ENCODE measurements at regions not wholly inside any gene's neighbourhood (a gene's known extent, or its start where the extent isn't known, plus 50 kb on each side); places are given as distances from the start of the nearest gene placed in this dataset.
"Not testable (repeated sequence)": the region's sequence is repeated elsewhere in the genome, so short reads cannot be mapped to it uniquely, and the experiment has no call there.

DNA sequence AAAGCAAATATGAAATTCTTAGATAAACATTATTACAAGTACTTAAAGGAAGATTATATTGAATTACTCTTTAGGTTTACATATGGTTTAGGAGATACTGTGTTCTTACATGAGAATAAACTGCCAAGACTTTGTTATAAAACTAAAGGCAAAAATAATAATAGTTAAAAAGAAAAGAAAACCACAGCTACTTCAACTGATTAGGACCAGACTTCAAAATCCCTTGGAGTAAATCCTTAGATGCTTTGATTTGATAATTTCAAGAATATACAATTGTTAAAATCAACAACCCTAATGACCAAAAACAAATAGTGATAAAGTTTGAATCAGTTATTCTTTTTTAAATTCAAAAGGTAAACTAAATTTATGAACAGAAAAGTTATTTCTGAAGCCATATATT is 389.6 kb upstream of the COX7C start:
- DNase-seq (ENCODE audit: low spot score in 2 of 2), result no peak
- intact Hi-C loops (cut with DNase I; ENCODE audit: low total_unique reads), result no loop called here
- TF ChIP-seq, protein P1, sequence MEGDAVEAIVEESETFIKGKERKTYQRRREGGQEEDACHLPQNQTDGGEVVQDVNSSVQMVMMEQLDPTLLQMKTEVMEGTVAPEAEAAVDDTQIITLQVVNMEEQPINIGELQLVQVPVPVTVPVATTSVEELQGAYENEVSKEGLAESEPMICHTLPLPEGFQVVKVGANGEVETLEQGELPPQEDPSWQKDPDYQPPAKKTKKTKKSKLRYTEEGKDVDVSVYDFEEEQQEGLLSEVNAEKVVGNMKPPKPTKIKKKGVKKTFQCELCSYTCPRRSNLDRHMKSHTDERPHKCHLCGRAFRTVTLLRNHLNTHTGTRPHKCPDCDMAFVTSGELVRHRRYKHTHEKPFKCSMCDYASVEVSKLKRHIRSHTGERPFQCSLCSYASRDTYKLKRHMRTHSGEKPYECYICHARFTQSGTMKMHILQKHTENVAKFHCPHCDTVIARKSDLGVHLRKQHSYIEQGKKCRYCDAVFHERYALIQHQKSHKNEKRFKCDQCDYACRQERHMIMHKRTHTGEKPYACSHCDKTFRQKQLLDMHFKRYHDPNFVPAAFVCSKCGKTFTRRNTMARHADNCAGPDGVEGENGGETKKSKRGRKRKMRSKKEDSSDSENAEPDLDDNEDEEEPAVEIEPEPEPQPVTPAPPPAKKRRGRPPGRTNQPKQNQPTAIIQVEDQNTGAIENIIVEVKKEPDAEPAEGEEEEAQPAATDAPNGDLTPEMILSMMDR (IDR thresholded peaks at IDR 0.05), result no peak
- no peak overlapping the region for H3K4me3 ChIP-seq (ENCODE audit: low read depth, poor library complexity, severe bottlenecking)

DNA sequence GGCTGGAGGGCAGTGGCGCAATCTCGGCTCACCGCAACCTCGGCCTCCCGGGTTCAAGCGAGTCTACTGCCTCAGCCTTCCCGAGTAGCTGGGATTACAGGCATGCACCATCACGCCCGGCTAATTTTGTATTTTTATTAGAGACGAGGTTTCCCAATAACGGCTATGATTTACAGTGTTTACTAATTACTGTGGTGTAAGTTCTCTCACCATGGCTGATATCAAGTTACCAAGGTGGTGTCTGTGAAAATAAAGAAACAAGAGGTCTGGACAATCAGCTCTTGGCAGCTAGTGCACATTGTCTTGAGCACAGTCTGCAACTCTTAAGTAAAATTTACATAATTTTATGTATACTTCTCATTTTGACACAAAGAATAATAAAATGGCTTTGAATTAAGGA is 385.5 kb upstream of the COX7C start:
- no peak overlapping the region for H3K4me3 ChIP-seq (ENCODE audit: low read depth, poor library complexity, severe bottlenecking)
- intact Hi-C loops (cut with DNase I; ENCODE audit: low total_unique reads), result no loop called here
- WGBS, 2 donors, result 82 to 83% methylated on average over 11 of the region's 11 CpGs
- no peak for DNase-seq (ENCODE audit: low spot score in 2 of 2)
- TF ChIP-seq, protein P1 (IDR thresholded peaks at IDR 0.05), result no peak
- TF ChIP-seq POLR2A (IDR thresholded peaks at IDR 0.05), result no peak

DNA sequence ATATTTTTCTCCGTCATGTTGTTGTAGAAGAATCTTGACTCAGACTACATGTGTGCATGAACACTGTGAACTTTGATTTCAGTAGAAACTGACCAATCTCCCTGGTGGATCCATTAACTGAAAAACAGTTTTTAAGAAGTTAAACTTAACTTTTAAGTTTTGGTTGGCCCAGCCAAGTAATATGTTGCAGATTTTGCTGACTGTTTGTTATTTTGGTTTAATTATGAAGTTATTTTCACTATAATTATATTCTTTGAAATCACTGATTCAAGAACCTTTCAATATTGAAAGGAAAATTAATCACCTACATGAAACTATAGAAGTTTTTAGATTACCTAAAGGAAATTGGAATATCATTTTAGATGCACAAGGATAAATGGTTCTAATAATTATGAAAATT is 373.6 kb upstream of the COX7C start:
- intact Hi-C loops (cut with DNase I; ENCODE audit: low total_unique reads), result no loop called here
- H3K4me3 ChIP-seq (ENCODE audit: low read depth, poor library complexity, severe bottlenecking), result no peak overlapping the region
- DNase-seq (ENCODE audit: low spot score in 2 of 2), result no peak
- 0% methylated on average over 1 of the region's 1 CpG for WGBS, 2 donors
- TF ChIP-seq, protein P1 (IDR thresholded peaks at IDR 0.05), result no peak
- no peak for TF ChIP-seq POLR2A (IDR thresholded peaks at IDR 0.05)

DNA sequence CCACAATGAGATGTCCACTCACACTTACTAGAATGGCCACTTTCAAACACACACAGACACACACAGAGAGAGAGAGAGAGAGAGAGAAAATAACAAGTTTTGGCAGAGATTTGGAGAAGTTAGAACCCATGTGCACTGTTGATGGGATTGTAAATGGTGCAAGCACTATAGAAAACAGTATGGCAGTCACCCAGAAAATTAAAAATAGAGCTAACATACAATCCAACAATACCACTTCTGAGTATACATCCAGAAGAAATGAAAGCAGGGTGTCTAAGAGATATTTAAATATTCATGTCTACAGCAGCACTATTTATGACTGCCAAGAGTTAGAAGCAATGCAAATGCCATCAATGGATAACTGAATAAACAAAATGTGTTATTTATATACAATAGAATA is 359.9 kb upstream of the COX7C start:
- intact Hi-C loops (cut with DNase I; ENCODE audit: low total_unique reads), result no loop called here
- H3K4me3 ChIP-seq (ENCODE audit: low read depth, poor library complexity, severe bottlenecking), result no peak overlapping the region
- DNase-seq (ENCODE audit: low spot score in 2 of 2), result no peak
- TF ChIP-seq POLR2A (IDR thresholded peaks at IDR 0.05), result no peak
- TF ChIP-seq, protein P1 (IDR thresholded peaks at IDR 0.05), result no peak

DNA sequence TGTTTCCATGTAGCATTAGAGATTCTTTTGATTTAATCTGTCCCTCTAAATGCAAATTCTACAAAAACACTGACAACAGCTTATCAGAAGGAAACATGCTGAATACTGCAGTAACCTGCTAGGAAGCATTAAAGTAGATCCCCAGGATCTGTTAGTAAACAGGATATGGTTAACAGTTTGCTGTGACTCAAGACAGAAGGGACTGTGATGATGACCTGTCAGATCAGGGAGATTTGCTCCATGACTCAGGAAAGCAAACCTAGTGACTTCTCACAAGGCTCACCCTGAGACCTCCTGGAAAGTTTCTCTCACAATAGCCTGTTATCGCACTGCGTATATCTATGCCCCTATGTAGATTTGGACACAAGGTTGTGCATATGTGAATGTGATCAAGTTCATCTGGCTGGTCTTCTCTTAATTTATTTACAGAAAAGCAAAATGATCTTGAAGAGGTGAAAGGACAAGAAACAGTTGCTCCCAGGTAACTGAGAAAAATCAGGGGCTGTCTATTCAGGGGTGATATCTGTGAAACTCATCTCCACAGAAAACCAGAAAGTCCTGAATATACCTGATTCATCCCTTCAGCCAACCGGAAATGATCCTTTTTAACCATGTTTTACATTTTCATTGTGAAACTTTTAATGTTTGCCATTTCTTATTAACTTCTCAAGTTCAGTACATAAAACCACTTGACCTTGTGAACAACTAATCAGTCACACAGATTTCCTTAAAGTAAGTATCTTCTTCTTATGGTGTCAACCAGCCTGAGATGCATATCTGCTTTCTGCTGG is 333.1 kb upstream of the COX7C start:
- intact Hi-C loops (cut with DNase I; ENCODE audit: low total_unique reads), result not testable (repeated sequence)
- WGBS, 2 donors, result 85 to 86% methylated on average over 3 of the region's 3 CpGs

DNA sequence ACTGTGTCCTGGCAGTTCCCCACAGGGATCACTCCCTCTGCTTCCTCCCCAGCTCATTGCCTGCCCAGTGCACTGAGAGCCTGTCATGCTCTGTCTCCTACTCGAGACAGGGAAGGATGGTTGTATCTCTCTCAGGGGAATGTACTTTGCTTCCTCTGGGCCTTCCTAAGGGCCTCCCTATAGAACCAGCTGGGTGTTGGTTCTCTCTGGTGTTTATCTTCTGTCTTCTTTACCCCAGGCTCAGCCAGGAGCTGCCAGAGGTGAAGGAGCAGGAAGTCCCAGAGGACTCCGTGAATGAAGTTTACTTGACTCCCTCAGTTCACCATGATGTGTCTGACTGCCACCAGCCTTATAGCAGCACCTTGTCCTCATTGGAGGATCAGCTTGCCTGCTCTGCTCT is 330.3 kb upstream of the COX7C start:
- intact Hi-C loops (cut with DNase I; ENCODE audit: low total_unique reads); DNase-seq (ENCODE audit: low spot score in 2 of 2); H3K4me3 ChIP-seq (ENCODE audit: low read depth, poor library complexity, severe bottlenecking): not testable (repeated sequence)
- WGBS, 2 donors, result 71 to 100% methylated on average over 1 of the region's 2 CpGs

More for the DNA sequence above, 333.1 kb upstream of the COX7C start:
- DNase-seq (ENCODE audit: low spot score in 2 of 2); H3K4me3 ChIP-seq (ENCODE audit: low read depth, poor library complexity, severe bottlenecking): not testable (repeated sequence)

DNA sequence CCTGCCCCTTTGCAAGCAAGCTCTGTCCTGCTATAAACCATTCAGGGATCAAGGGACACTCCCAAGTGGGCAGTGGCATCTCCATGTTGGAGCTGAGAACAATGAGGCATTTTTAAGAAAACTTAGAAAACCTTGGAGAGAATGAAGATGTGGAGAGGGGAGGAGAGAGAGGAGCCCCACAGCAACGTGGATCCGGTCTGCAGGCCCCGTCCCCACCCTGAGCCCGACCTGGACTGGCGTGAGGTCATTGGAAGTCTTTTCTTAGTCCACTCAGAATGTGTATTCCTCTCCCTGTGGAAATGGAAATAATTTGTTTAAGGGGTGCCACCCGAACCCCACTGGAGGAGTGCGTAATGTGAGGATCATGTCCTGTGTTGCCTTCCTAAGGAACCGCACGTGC is 328.0 kb upstream of the COX7C start:
- H3K4me3 ChIP-seq (ENCODE audit: low read depth, poor library complexity, severe bottlenecking); DNase-seq (ENCODE audit: low spot score in 2 of 2); intact Hi-C loops (cut with DNase I; ENCODE audit: low total_unique reads): not testable (repeated sequence)
- WGBS, 2 donors, result 91% methylated on average over 9 of the region's 9 CpGs

DNA sequence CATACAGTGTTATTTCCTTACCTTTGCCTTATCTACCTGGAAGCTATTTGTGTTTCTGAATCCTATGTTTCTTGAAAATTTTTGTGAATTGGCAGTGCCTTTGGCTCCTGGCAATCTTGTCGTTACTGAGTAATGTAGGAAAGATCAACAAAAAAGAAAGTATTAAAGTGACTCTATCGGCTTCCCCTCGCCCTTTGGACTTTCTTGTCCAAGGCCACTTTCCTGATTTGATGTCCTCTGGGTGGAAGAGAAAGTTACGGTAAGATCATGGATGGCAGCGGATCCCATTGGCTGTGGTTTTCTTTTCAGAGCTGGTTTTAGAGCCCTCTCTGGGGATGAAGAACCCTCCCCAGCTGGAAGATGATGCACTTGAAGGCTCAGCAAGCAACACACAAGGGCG is 324.9 kb upstream of the COX7C start:
- DNase-seq (ENCODE audit: low spot score in 2 of 2); intact Hi-C loops (cut with DNase I; ENCODE audit: low total_unique reads); H3K4me3 ChIP-seq (ENCODE audit: low read depth, poor library complexity, severe bottlenecking): not testable (repeated sequence)
- 85 to 87% methylated on average over 6 of the region's 6 CpGs for WGBS, 2 donors

DNA sequence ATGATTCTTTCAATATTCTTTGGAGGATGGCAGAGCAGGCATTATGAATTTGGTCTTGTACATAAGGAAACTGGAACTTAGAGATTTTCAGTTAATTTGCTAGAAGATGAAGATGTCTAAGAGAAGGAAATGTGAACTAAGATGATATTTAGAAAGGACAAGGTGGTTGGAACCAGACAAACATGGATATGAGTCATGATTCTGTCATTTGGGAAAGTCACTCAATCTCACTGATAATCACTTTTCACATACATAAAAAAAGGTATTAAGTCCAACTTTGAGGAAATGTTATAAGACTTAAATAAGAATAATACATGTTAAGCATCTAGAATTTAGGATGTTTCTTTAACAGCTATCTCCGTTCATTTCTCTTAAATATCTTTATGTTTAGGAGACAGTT is 315.1 kb upstream of the COX7C start:
- intact Hi-C loops (cut with DNase I; ENCODE audit: low total_unique reads); DNase-seq (ENCODE audit: low spot score in 2 of 2); H3K4me3 ChIP-seq (ENCODE audit: low read depth, poor library complexity, severe bottlenecking): not testable (repeated sequence)
- 79 to 88% methylated on average over 1 of the region's 1 CpG for WGBS, 2 donors

DNA sequence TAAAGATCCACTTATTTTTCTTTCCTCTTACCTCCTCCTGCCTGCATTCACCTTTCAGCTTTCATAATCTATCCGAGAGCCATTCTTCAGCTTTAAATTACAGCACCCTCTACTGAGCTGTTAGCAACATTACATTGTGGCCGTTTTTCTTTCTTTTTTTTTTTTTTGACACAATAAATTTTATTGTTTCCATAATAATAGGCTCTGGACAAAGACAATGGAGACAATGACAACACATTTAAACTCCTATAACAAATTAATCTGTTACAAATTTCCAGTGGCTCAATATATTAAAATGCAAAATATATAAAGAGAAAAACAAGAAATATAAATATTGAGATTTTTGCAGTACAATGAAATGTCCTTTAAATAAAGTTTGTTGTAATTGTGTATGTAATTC is 312.7 kb upstream of the COX7C start:
- H3K4me3 ChIP-seq (ENCODE audit: low read depth, poor library complexity, severe bottlenecking); intact Hi-C loops (cut with DNase I; ENCODE audit: low total_unique reads); DNase-seq (ENCODE audit: low spot score in 2 of 2): not testable (repeated sequence)
- 2% methylated on average over 2 of the region's 2 CpGs for WGBS, 2 donors
